ENCODE measurements at regions not wholly inside any gene's neighbourhood (a gene's known extent, or its start where the extent isn't known, plus 50 kb on each side); places are given as distances from the start of the nearest gene placed in this dataset.

GRCh38 chr7:84658286-84658685, 463.7 kb upstream of the SEMA3A start:
- BruUV-seq (replicated peaks) = no TSS peak
- no peaks in the 10 kb centered on the region for H4K20me1 ChIP-seq (ENCODE audit: insufficient read depth)
- no peak overlapping the region for H3K4me2 ChIP-seq (ENCODE audit: low read length)
- H3K9me2 ChIP-seq (ENCODE audit: insufficient read depth) = no peaks in the 10 kb centered on the region
- no peak overlapping the region for H2AFZ ChIP-seq (ENCODE audit: low read depth, low read length, poor library complexity, severe bottlenecking)
- H3K27me3 ChIP-seq (ENCODE audit: insufficient read depth, low read length) = no peaks in the 10 kb centered on the region
- no peak overlapping the region for H3K27ac ChIP-seq (ENCODE audit: low read depth, low read length)
- H3K79me2 ChIP-seq (ENCODE audit: insufficient read depth, low read length) = no peaks in the 10 kb centered on the region
- RAD21 ChIA-PET (ENCODE audit: low non-redundant PET in 1 of 2, low total read pairs in 2 of 2, uncharacterized antibody in 2 of 2, unreplicated experiment in 2 of 2) = no interaction called here
- no peaks in the 10 kb centered on the region for H3K4me1 ChIP-seq (ENCODE audit: control insufficient read depth in 1 of 2, insufficient read depth in 2 of 2, low read length in 2 of 2)
- intact Hi-C loops (cut with micrococcal nuclease) = no loop called here
- CTCF ChIA-PET = interaction anchor here (1.5 kb wide), 1 partner anchor 722 kb away, joined by 3 read pairs; no protein-coding TSS in a partner anchor
- TF ChIP-seq FOSL1 (IDR thresholded peaks at IDR 0.05; ENCODE audit: low read depth) (no peak), RAD21 (IDR thresholded peaks at IDR 0.05; ENCODE audit: low read depth) (no peak), ZNF274 (IDR thresholded peaks at IDR 0.05; ENCODE audit: low read depth, low read length) (no peak), SRF (IDR thresholded peaks at IDR 0.05; ENCODE audit: low read depth) (no peak), ZFX (IDR thresholded peaks at IDR 0.05) (no peak), YY1 (IDR thresholded peaks at IDR 0.05; ENCODE audit: extremely low read depth, insufficient replicate concordance, low read depth, low read length) (no peak), ATF3 (IDR thresholded peaks at IDR 0.05) (no peak), CEBPB (IDR thresholded peaks at IDR 0.05; ENCODE audit: low read depth) (no peak), EGR1 (IDR thresholded peaks at IDR 0.05; ENCODE audit: low read depth) (no peak), POLR2A (IDR thresholded peaks at IDR 0.05; ENCODE audit: borderline replicate concordance, extremely low read depth, insufficient read depth, insufficient read length) (no peak), EZH2phosphoT487 (IDR thresholded peaks at IDR 0.05; ENCODE audit: borderline replicate concordance) (no peak), ZBTB33 (IDR thresholded peaks at IDR 0.05; ENCODE audit: extremely low read depth, insufficient replicate concordance, low read length) (no peak), ELF1 (IDR thresholded peaks at IDR 0.05; ENCODE audit: borderline replicate concordance, low read depth) (no peak)
- DNase-seq (ENCODE audit: low read depth, low spot score) (no peak), ATAC-seq (no peak)
- no peaks in the 10 kb centered on the region for H3K9me3 ChIP-seq (ENCODE audit: control insufficient read depth in 1 of 2, insufficient read depth in 1 of 2, low read depth in 1 of 2, low read length in 2 of 2)
- no peaks in the 10 kb centered on the region for H3K36me3 ChIP-seq (ENCODE audit: control insufficient read depth in 1 of 2, insufficient read depth in 2 of 2, low read length in 2 of 2)
- no peak overlapping the region for H3K9ac ChIP-seq (ENCODE audit: low read length)
- H3K4me3 ChIP-seq (replicated peaks in 1 of 2; ENCODE audit: low read depth in 1 of 2, low read length in 2 of 2) = no peak overlapping the region
- POLR2A ChIA-PET = no interaction called here

All from HCT116 (cell line).